Neuronal stem cell (in vitro differentiated cells): ENCODE measurements at regions not wholly inside any gene's neighbourhood (a gene's known extent, or its start where the extent isn't known, plus 50 kb on each side); places are given as distances from the start of the nearest gene placed in this dataset.
"Not testable (repeated sequence)": the region's sequence is repeated elsewhere in the genome, so short reads cannot be mapped to it uniquely, and the experiment has no call there.

Experiments
- DNase-seq: peaks from one replicate; pipeline ENCODE4 v3.0.0-alpha.2; 2013; ENCODE audit warnings: low spot score
- H2AFZ ChIP-seq: one replicate; pipeline ENCODE4 v1.6.1; 2013; ENCODE audit warnings: mild to moderate bottlenecking, low read length, inconsistent platforms
- H2AK5ac ChIP-seq: 2 replicates; pipeline ENCODE4 v1.6.1; 2013; ENCODE audit warnings: low read depth, mild to moderate bottlenecking, inconsistent platforms, low read length, moderate library complexity, mixed read lengths
- H2BK120ac ChIP-seq: 2 replicates; pipeline ENCODE4 v1.6.1; 2013; ENCODE audit warnings: low read depth, mild to moderate bottlenecking, inconsistent platforms, low read length, moderate library complexity, mixed read lengths
- H2BK12ac ChIP-seq: one replicate; pipeline ENCODE4 v1.6.1; 2013; ENCODE audit warnings: low read length, inconsistent platforms
- H2BK15ac ChIP-seq: 2 replicates; pipeline ENCODE4 v1.6.1; 2013; ENCODE audit warnings: mild to moderate bottlenecking, low read length, inconsistent platforms, mixed read lengths
- H2BK5ac ChIP-seq: one replicate; pipeline ENCODE4 v1.6.1; 2013; ENCODE audit warnings: inconsistent platforms, mild to moderate bottlenecking, low read length, moderate library complexity
- H3K14ac ChIP-seq: one replicate; pipeline ENCODE4 v1.6.1; 2013; ENCODE audit warnings: low read length, inconsistent platforms
- H3K18ac ChIP-seq: 2 replicates; pipeline ENCODE4 v1.6.1; 2013; ENCODE audit warnings: low read length, inconsistent platforms
- H3K23ac ChIP-seq: 2 replicates; pipeline ENCODE4 v1.6.1; 2013; ENCODE audit warnings: low read depth, mild to moderate bottlenecking, mixed read lengths, low read length, inconsistent platforms; ENCODE audit not compliant: poor library complexity
- H3K27ac ChIP-seq: replicated peaks from 3 replicates; pipeline ENCODE4 v1.5.1; 2013; ENCODE audit warnings: low read length, inconsistent platforms
- H3K27me3 ChIP-seq, 3 experiments: 2 replicates each; pipeline ENCODE4 v1.6.1; 2013; ENCODE audit warnings: low read length in 3 of 3, mild to moderate bottlenecking in 2 of 3, inconsistent platforms in 1 of 3, low read depth in 1 of 3, mixed read lengths in 1 of 3, moderate library complexity in 1 of 3; ENCODE audit not compliant: control insufficient read depth in 3 of 3, insufficient read depth in 3 of 3
- H3K36me3 ChIP-seq, 2 donors: replicated peaks in 1 of 2; 2 replicates each; pipeline ENCODE4 v1.6.1; 2013; ENCODE audit warnings: low read length in 2 of 2; ENCODE audit not compliant: control insufficient read depth in 2 of 2, insufficient read depth in 2 of 2
- H3K4ac ChIP-seq: 2 replicates; pipeline ENCODE4 v1.6.1; 2013; ENCODE audit warnings: inconsistent platforms, mild to moderate bottlenecking, low read length, moderate library complexity
- H3K4me1 ChIP-seq, 2 donors: 1 replicate in 1 of 2; 2 replicates in 1 of 2; pipeline ENCODE4 v1.6.1; 2013; ENCODE audit warnings: low read length in 2 of 2, low read depth in 1 of 2; ENCODE audit not compliant: control insufficient read depth in 2 of 2, insufficient read depth in 1 of 2
- H3K4me2 ChIP-seq: one replicate; pipeline ENCODE4 v1.6.1; 2013; ENCODE audit warnings: mild to moderate bottlenecking, low read length, inconsistent platforms; ENCODE audit not compliant: insufficient read depth, poor library complexity, severe bottlenecking
- H3K4me3 ChIP-seq, 2 donors: 2 replicates each; pipeline ENCODE4 v1.5.1; 2013; ENCODE audit warnings: low read length in 2 of 2, mild to moderate bottlenecking in 2 of 2, inconsistent platforms in 1 of 2, moderate library complexity in 1 of 2
- H3K79me1 ChIP-seq: one replicate; pipeline ENCODE4 v1.6.1; 2013; ENCODE audit warnings: low read depth, mild to moderate bottlenecking, inconsistent platforms, low read length, moderate library complexity
- H3K9ac ChIP-seq: one replicate; pipeline ENCODE4 v1.6.1; 2013; ENCODE audit warnings: mild to moderate bottlenecking, low read depth, low read length, inconsistent platforms; ENCODE audit not compliant: poor library complexity
- H3K9me3 ChIP-seq, 2 donors: replicated peaks in 1 of 2; 2 replicates each; pipeline versions ENCODE3 to v1.6.1; 2013; ENCODE audit warnings: low read length in 2 of 2, mild to moderate bottlenecking in 2 of 2, inconsistent platforms in 1 of 2, low read depth in 1 of 2, mixed read lengths in 1 of 2, moderate library complexity in 1 of 2; ENCODE audit not compliant: control insufficient read depth in 2 of 2, insufficient read depth in 1 of 2
- H4K8ac ChIP-seq: one replicate; pipeline ENCODE4 v1.6.1; 2013; ENCODE audit warnings: low read depth, mild to moderate bottlenecking, inconsistent platforms, low read length, moderate library complexity
- H4K91ac ChIP-seq: one replicate; pipeline ENCODE4 v1.6.1; 2013; ENCODE audit warnings: low read length, low read depth, mild to moderate bottlenecking, inconsistent platforms; ENCODE audit not compliant: poor library complexity
- WGBS, 2 donors: extraction: QIAGEN DNeasy Blood & Tissue Kit; methylation state at CpG; one replicate each; pipeline ENCODE4 v1.1.7; 2013; ENCODE audit warnings: missing lambda C conversion rate in 2 of 2, mixed read lengths in 1 of 2; ENCODE audit not compliant: insufficient read length in 2 of 2, insufficient replicate concordance in 1 of 2; ENCODE audit errors: extremely low coverage in 2 of 2; 5-methylcytosine and 5-hydroxymethylcytosine counted together

- Histone ChIP-seq H4K91ac (no peak overlapping the region), H3K4me3 (no peak overlapping the region), H3K14ac (no peak overlapping the region), H3K18ac (no peak overlapping the region), H2BK5ac (no peak overlapping the region), H3K36me3 (no peaks in the 10 kb centered on the region), H3K23ac (no peak overlapping the region), H4K8ac (no peak overlapping the region), H2BK120ac (no peak overlapping the region), H3K9me3 (peaks cover 0 to 2% of the 10 kb centered on the region in 2 donors), H3K27ac (no peak overlapping the region), H3K9ac (no peak overlapping the region), H2AFZ (no peak overlapping the region), H3K79me1 (no peaks in the 10 kb centered on the region), H2BK12ac (no peak overlapping the region), H3K27me3 (no peaks in the 10 kb centered on the region), H2AK5ac (no peak overlapping the region), H3K4me2 (no peak overlapping the region), H3K4me1 (peaks cover 0 to 3% of the 10 kb centered on the region in 2 donors), H3K4ac (no peak overlapping the region), H2BK15ac (no peak overlapping the region)
- no peak for DNase-seq
- no CpG with 5 or more reads among the region's 2 CpGs for WGBS, 2 donors
Measured at GRCh38 chr7:136386876-136387275, 409.7 kb upstream of the MTPN start.

- not testable (repeated sequence) for H3K79me1 ChIP-seq, H3K18ac ChIP-seq, H2BK5ac ChIP-seq, H3K27ac ChIP-seq, H3K14ac ChIP-seq, H3K4me2 ChIP-seq, H3K4ac ChIP-seq, H3K9me3 ChIP-seq, H2BK12ac ChIP-seq, H3K23ac ChIP-seq, H2BK120ac ChIP-seq, H3K27me3 ChIP-seq, H4K8ac ChIP-seq, H3K4me3 ChIP-seq, H3K36me3 ChIP-seq, H2AK5ac ChIP-seq, H3K4me1 ChIP-seq, H2BK15ac ChIP-seq, DNase-seq, H3K9ac ChIP-seq, H2AFZ ChIP-seq, H4K91ac ChIP-seq
Measured at GRCh38 chr7:136371409-136371808, 394.2 kb upstream of the MTPN start.

- no peaks in the 10 kb centered on the region for H3K4me1 ChIP-seq
- H3K36me3 ChIP-seq, result no peaks in the 10 kb centered on the region
Measured at GRCh38 chr7:136370137-136370536, 393.0 kb upstream of the MTPN start.

GRCh38 chr7:136369225-136369624 lies 392.1 kb upstream of the MTPN start:
- no CpG with 5 or more reads among the region's 2 CpGs for WGBS, 2 donors
- no peak overlapping the region for H2AFZ ChIP-seq

More at GRCh38 chr7:136370137-136370536, 393.0 kb upstream of the MTPN start:
- H3K23ac ChIP-seq, result no peak overlapping the region
- H3K18ac ChIP-seq, result no peak overlapping the region
- no peaks in the 10 kb centered on the region for H3K79me1 ChIP-seq
- H4K91ac ChIP-seq, result no peak overlapping the region
- H3K4me3 ChIP-seq, result no peak overlapping the region
- DNase-seq, result no peak
- H2BK120ac ChIP-seq, result no peak overlapping the region
- H3K27me3 ChIP-seq, result peaks cover 0 to 2% (median 0%) of the 10 kb centered on the region in 3 experiments
- H3K9me3 ChIP-seq, result no peaks in the 10 kb centered on the region
- no peak overlapping the region for H2BK12ac ChIP-seq
- no peak overlapping the region for H3K4me2 ChIP-seq
- no peak overlapping the region for H3K9ac ChIP-seq
- H2AK5ac ChIP-seq, result no peak overlapping the region
- H2BK15ac ChIP-seq, result no peak overlapping the region
- H4K8ac ChIP-seq, result no peak overlapping the region
- no peak overlapping the region for H3K14ac ChIP-seq
- no CpG with 5 or more reads among the region's 2 CpGs for WGBS, 2 donors
- no peak overlapping the region for H2AFZ ChIP-seq
- H2BK5ac ChIP-seq, result no peak overlapping the region
- no peak overlapping the region for H3K27ac ChIP-seq
- H3K4ac ChIP-seq, result no peak overlapping the region

More at GRCh38 chr7:136369225-136369624, 392.1 kb upstream of the MTPN start:
- no peak overlapping the region for H3K4me2 ChIP-seq
- no peak overlapping the region for H2BK120ac ChIP-seq
- no peak overlapping the region for H2AK5ac ChIP-seq
- H3K4me3 ChIP-seq, result no peak overlapping the region
- H4K91ac ChIP-seq, result no peak overlapping the region
- no peak overlapping the region for H3K9ac ChIP-seq
- no peak overlapping the region for H3K4ac ChIP-seq
- H2BK12ac ChIP-seq, result no peak overlapping the region
- no peak overlapping the region for H3K23ac ChIP-seq
- DNase-seq, result no peak
- H3K4me1 ChIP-seq, result no peaks in the 10 kb centered on the region
- H3K18ac ChIP-seq, result no peak overlapping the region
- no peaks in the 10 kb centered on the region for H3K36me3 ChIP-seq
- H3K9me3 ChIP-seq, result no peaks in the 10 kb centered on the region
- no peak overlapping the region for H2BK5ac ChIP-seq
- no peak overlapping the region for H2BK15ac ChIP-seq
- no peaks in the 10 kb centered on the region for H3K79me1 ChIP-seq
- H3K14ac ChIP-seq, result no peak overlapping the region
- H3K27ac ChIP-seq, result no peak overlapping the region
- H3K27me3 ChIP-seq, result peaks cover 0 to 2% (median 0%) of the 10 kb centered on the region in 3 experiments
- no peak overlapping the region for H4K8ac ChIP-seq
